Glutamatergic neuron (in vitro differentiated cells): ENCODE measurements at regions not wholly inside any gene's neighbourhood (a gene's known extent, or its start where the extent isn't known, plus 50 kb on each side); places are given as distances from the start of the nearest gene placed in this dataset.
"Not testable (repeated sequence)": the region's sequence is repeated elsewhere in the genome, so short reads cannot be mapped to it uniquely, and the experiment has no call there.

ENCODE experiments used
- DNase-seq: peaks from one replicate; pipeline ENCODE4 v3.0.0; 2022
- H3K27ac Mint-ChIP-seq: one replicate; pipeline ENCODE4 v1.8.0; 2020; ENCODE audit warnings: mild to moderate bottlenecking, mixed read lengths, inconsistent platforms; ENCODE audit not compliant: unreplicated experiment
- H3K27me3 Mint-ChIP-seq: one replicate; pipeline ENCODE4 v1.8.0; 2020; ENCODE audit warnings: mild to moderate bottlenecking, moderate library complexity, mixed read lengths, inconsistent platforms; ENCODE audit not compliant: unreplicated experiment
- H3K36me3 Mint-ChIP-seq: one replicate; pipeline ENCODE4 v1.8.0; 2020; ENCODE audit warnings: mild to moderate bottlenecking, mixed read lengths, inconsistent platforms; ENCODE audit not compliant: unreplicated experiment
- H3K4me1 Mint-ChIP-seq: one replicate; pipeline ENCODE4 v1.8.0; 2020; ENCODE audit warnings: mild to moderate bottlenecking, low read depth, mixed read lengths, inconsistent platforms; ENCODE audit not compliant: unreplicated experiment
- H3K4me3 Mint-ChIP-seq: one replicate; pipeline ENCODE4 v1.8.0; 2020; ENCODE audit warnings: mild to moderate bottlenecking, mixed read lengths, inconsistent platforms; ENCODE audit not compliant: unreplicated experiment
- H3K9me3 Mint-ChIP-seq: one replicate; pipeline ENCODE4 v1.8.0; 2020; ENCODE audit warnings: mild to moderate bottlenecking, moderate library complexity, mixed read lengths, inconsistent platforms; ENCODE audit not compliant: unreplicated experiment
- TF ChIP-seq, protein P1 (sequence below): fragments of 200-600 bp; sonication (generic); IDR thresholded peaks from one replicate; pipeline ENCODE4 v1.5.0; 2021; ENCODE audit not compliant: partially characterized antibody, unreplicated experiment

DNA sequence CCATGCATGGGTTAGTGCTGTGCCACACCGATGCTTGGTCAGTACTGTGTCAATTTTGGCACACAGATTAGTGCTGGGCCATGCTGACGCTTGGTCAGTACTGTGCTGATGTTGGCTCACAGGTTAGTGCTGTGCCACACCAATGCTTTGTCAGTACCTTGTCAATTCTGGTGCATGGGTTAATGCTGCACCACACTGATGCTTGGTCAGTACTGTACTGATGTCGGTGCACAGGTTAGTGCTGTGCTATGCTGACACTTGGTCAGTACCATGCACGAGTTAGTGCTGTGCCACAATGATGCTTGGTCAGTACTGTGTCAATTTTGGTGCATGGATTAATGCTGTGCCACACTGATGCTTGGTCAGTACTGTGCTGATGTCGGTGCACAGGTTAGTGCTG is 103.0 kb downstream of the NPIPB11 start:
- Mint-ChIP-seq H3K27ac (no peak overlapping the region), H3K9me3 (peaks cover 3% of the 10 kb centered on the region), H3K4me1 (peaks cover 8% of the 10 kb centered on the region), H3K27me3 (peaks cover 11% of the 10 kb centered on the region), H3K36me3 (no peaks in the 10 kb centered on the region), H3K4me3 (no peak overlapping the region)
- TF ChIP-seq, protein P1, sequence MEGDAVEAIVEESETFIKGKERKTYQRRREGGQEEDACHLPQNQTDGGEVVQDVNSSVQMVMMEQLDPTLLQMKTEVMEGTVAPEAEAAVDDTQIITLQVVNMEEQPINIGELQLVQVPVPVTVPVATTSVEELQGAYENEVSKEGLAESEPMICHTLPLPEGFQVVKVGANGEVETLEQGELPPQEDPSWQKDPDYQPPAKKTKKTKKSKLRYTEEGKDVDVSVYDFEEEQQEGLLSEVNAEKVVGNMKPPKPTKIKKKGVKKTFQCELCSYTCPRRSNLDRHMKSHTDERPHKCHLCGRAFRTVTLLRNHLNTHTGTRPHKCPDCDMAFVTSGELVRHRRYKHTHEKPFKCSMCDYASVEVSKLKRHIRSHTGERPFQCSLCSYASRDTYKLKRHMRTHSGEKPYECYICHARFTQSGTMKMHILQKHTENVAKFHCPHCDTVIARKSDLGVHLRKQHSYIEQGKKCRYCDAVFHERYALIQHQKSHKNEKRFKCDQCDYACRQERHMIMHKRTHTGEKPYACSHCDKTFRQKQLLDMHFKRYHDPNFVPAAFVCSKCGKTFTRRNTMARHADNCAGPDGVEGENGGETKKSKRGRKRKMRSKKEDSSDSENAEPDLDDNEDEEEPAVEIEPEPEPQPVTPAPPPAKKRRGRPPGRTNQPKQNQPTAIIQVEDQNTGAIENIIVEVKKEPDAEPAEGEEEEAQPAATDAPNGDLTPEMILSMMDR: no peak
- DNase-seq: no peak

DNA sequence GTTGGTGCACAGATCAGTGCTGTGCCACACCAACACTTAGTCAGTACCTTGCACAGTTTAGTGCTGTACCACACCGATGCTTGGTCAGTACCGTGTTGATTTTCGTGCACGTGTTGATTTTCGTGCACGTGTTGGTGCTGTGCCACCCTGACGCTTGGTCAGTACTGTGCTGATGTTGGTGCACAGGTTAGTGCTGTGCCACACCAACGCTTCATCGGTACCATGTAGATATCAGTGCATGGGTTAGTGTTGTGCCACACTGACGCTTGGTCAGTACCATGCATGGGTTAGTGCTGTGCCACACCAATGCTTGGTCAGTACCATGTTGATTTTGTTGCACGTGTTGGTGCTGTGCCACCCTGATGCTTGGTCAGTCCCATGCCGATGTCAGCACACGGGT is 103.5 kb downstream of the NPIPB11 start:
- Mint-ChIP-seq H3K4me3 (no peak overlapping the region), H3K9me3 (peaks cover 3% of the 10 kb centered on the region), H3K36me3 (no peaks in the 10 kb centered on the region), H3K4me1 (peaks cover 8% of the 10 kb centered on the region), H3K27ac (no peak overlapping the region), H3K27me3 (peaks cover 11% of the 10 kb centered on the region)
- DNase-seq: no peak
- TF ChIP-seq, protein P1: no peak

DNA sequence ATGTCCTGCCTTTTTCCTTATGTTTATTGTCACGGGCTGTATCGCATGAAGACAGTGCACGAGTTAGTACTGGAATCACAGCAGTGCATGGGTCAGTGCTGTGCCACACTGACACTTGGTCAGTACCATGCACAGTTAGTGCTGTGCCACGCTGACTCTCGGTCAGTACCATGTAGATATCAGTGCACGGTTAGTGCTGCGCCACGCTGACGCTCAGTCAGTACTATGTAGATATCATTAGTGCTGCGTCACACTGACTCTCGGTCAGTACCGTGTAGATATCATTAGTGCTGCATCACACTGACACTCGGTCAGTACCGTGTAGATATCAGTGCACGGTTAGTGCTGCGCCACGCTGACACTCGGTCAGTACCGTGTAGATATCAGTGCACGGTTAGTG is 104.1 kb downstream of the NPIPB11 start:
- not testable (repeated sequence) for H3K9me3 Mint-ChIP-seq, DNase-seq, H3K4me1 Mint-ChIP-seq, H3K27ac Mint-ChIP-seq, H3K36me3 Mint-ChIP-seq, H3K4me3 Mint-ChIP-seq
- H3K27me3 Mint-ChIP-seq: peaks cover 14% of the 10 kb centered on the region

DNA sequence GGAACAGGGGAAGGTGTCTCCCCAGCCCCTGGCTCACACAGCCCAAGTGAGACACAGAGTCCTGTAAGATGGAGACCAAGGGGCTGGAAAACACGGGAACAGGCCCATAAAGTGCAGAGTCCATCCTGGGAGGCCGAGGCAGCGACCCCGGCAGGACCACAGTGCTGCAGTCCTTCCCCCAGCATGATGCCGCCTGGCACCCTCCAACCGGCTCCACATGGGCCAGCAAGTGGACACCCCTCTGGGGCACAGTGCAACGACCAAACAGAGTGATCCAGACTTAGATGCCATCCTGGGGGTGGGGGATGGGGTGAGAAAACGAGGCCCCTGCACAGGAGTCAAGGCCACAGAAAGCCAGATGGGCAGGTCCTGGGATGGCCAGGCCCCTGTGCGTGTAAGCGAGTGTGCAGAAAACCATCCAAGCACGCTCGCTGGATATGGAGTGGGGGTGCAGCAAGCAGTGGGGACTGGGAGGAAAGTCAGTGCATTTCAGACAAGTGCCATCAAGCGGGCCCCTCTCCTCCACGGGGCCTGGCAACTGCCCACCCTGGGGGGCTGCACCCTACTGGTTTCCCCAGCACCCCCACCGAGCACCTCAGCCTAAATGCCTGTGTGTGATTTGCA is 104.7 kb downstream of the NPIPB11 start:
- H3K27ac Mint-ChIP-seq, DNase-seq, H3K4me3 Mint-ChIP-seq: not testable (repeated sequence)

DNA sequence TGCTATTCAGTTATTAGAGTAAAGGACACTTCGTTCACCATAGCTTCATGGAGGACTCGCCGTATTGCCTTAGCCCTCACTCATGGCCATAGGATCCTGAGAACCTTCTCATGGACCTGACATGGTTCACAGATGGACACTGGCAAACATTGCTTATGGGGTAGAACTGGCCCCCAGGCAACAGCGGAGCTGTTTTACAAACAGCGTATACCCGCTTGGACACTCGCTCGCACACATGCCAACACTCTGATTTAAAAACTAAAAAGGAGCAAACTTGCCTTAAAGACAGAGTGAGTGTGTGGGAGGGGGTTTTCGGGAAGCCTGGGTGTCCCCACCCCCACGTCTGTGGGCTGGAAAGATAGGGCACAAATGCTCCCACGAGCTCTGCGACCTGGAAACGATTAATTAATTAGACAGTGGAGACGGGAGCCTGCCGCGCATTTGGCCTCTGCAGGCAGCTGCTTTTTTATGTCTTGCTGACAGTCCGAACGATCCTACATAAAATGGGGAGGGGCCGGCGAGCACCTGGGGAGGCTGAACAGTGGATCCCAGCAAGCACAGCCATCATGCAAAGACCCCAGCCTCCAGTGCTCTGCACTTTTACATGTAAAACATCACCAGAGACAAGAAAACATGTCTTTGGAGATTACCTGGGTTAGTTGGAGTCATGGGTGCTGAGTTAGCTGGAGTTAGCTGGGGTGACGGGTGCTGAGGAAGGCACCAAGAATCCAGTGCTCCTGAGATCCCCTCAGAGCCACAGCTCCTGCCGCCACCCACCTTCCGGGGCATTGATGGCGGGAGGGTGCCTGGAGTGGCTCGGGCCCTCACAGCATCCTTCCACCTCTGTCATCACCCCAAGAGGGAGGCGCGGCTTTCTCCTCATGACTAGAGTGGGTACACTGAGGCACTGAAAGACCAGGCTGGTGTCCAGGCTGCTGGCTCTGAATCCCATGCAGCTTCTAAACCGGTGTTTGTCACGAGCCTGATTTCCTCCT is 105.7 kb downstream of the NPIPB11 start:
- not testable (repeated sequence) for DNase-seq, H3K4me3 Mint-ChIP-seq, H3K9me3 Mint-ChIP-seq, H3K4me1 Mint-ChIP-seq, H3K36me3 Mint-ChIP-seq, H3K27ac Mint-ChIP-seq
- peaks cover 14% of the 10 kb centered on the region for H3K27me3 Mint-ChIP-seq

More for the DNA sequence above, 104.7 kb downstream of the NPIPB11 start:
- H3K36me3 Mint-ChIP-seq, H3K9me3 Mint-ChIP-seq, H3K4me1 Mint-ChIP-seq: not testable (repeated sequence)
- peaks cover 14% of the 10 kb centered on the region for H3K27me3 Mint-ChIP-seq

DNA sequence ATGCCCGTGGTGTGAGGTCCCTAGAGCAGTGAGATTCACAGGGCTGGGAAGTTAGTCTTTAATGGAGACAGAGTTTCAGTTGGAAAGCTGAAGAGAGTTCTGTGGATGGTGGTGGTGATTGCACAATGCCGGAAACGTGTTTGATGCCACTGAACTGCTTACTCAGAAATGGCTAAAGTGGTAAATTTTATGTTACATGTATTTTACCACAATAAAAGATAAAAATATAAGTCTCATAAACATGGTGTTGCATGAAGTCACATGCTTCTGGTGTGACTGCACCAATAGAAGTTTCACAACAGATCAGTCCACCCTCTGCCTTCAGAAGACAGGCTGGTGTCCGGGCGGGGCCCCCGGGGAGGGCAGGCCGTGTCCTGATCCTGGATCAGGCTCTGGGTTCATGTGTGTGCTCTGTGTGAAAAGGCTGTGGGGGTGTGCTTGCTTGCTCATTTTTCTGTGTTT is 106.5 kb downstream of the NPIPB11 start:
- H3K36me3 Mint-ChIP-seq, H3K9me3 Mint-ChIP-seq, H3K27ac Mint-ChIP-seq, DNase-seq, H3K4me1 Mint-ChIP-seq, H3K4me3 Mint-ChIP-seq: not testable (repeated sequence)
- peaks cover 15% of the 10 kb centered on the region for H3K27me3 Mint-ChIP-seq

DNA sequence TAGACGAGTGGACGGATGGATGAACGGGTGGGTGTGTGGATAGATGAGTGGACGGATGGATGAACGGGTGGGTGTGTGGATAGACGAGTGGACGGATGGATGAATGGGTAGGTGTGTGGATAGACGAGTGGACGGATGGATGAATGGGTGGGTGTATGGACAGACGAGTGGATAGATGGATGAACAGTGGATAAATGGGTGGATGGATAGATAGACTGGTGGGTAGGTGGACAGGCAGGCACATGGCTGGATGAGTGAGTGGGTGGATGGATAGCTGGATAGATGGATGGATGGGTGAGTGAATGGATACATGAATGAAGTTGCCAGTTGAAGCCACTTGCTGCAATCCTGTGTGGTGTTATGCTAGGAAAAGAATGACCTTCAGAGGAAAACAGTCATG is 107.5 kb downstream of the NPIPB11 start:
- not testable (repeated sequence) for H3K4me1 Mint-ChIP-seq, H3K9me3 Mint-ChIP-seq, DNase-seq, H3K36me3 Mint-ChIP-seq, H3K27ac Mint-ChIP-seq, H3K4me3 Mint-ChIP-seq
- H3K27me3 Mint-ChIP-seq: peaks cover 13% of the 10 kb centered on the region

DNA sequence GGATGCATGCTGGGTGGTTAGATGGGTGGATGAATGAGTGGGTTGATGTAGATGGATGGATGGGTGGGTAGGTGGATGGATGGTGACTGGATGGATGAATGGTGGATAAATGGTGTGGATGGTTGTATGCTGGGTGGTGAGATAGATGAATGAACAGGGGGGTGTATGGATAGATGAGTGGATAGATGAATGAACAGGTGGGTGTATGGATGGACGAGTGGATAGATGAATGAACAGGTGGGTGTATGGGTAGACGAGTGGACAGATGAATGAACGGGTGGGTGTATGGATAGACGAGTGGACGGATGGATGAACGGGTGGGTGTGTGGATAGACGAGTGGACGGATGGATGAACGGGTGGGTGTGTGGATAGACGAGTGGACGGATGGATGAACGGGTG is 108.2 kb downstream of the NPIPB11 start:
- not testable (repeated sequence) for H3K36me3 Mint-ChIP-seq, H3K4me1 Mint-ChIP-seq, H3K27ac Mint-ChIP-seq, H3K9me3 Mint-ChIP-seq, DNase-seq, H3K4me3 Mint-ChIP-seq
- H3K27me3 Mint-ChIP-seq: peaks cover 13% of the 10 kb centered on the region

DNA sequence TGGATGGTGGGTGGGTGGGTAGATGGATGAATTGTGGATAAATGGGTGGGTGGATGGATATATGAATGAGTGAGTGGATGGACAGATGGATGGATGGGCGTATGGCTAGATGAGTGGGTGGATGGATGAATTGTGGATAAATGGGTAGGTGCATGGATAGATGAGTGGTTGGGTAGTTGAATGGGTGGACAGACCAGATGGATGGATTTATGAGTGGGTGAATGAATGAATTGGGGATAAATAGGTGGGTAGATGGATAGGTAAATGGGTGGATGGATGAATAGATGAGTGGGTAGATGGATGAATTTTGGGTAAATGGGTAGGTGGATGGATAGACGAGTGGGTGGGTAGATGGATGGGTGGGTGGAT is 108.7 kb downstream of the NPIPB11 start:
- H3K27ac Mint-ChIP-seq, H3K4me3 Mint-ChIP-seq, H3K36me3 Mint-ChIP-seq, H3K4me1 Mint-ChIP-seq, H3K9me3 Mint-ChIP-seq, DNase-seq: not testable (repeated sequence)
- peaks cover 13% of the 10 kb centered on the region for H3K27me3 Mint-ChIP-seq

DNA sequence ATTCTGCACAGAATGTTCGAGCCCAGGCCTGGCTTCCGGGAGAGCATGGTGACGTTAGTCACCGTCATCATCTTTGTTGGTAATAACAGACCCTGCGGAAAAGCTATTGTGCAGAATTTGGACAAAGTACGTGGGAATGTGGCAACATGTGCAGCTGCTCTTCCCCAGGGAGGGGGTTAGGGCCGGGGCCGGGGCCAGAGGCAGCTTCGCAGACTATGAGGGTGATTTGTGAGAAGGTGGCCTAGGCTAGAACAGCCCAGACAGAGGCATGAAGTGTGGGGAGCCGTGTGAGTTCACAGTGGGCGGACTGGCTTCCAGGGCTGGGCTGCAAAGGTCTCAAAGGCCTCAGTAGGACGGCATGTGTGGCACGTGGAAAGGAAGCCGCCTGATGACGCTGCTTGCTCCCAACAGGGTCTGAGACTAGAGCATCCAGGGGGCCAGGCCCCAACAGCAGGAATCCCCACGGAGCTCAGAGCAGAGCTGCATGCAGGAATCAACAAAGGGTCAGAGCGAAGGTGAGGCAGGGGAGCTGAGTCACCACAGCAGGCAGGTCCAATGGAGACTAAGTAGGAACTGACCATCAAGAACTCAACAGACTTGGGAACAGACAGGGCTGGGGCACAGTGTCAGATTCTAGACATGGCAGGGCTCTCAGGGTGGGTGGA is 109.2 kb downstream of the NPIPB11 start:
- peaks cover 11% of the 10 kb centered on the region for H3K27me3 Mint-ChIP-seq
- not testable (repeated sequence) for H3K4me1 Mint-ChIP-seq, H3K4me3 Mint-ChIP-seq, H3K36me3 Mint-ChIP-seq, H3K9me3 Mint-ChIP-seq, H3K27ac Mint-ChIP-seq, DNase-seq
